K562 (cell line): ENCODE measurements at regions not wholly inside any gene's neighbourhood (a gene's known extent, or its start where the extent isn't known, plus 50 kb on each side); places are given as distances from the start of the nearest gene placed in this dataset.
"Not testable (repeated sequence)": the region's sequence is repeated elsewhere in the genome, so short reads cannot be mapped to it uniquely, and the experiment has no call there.

ENCODE experiments used
- CC2D1A ChIP-seq: fragments of 450-650 bp; IDR thresholded peaks from 2 replicates; pipeline ENCODE4 v1.6.1; 2017; ENCODE audit warnings: mild to moderate bottlenecking
- FOXM1 ChIP-seq, 2 experiments: fragments of 450-650 bp in 1 of 2; sonication (generic) in 1 of 2; formaldehyde crosslinking in 1 of 2; IDR thresholded peaks; 2 replicates each; pipeline versions ENCODE4 v1.6.1 to v1.9.0; 2017 to 2022; ENCODE audit warnings: low read depth in 2 of 2, mild to moderate bottlenecking in 2 of 2, missing genetic modification reagents in 1 of 2, moderate library complexity in 1 of 2
- HIVEP1 ChIP-seq: fragments of 250-450 bp; sonication (Bioruptor Pico); IDR thresholded peaks from 2 replicates; pipeline ENCODE4 v1.4.0; 2020; ENCODE audit warnings: mild to moderate bottlenecking
- PYGO2 ChIP-seq: fragments of 450-650 bp; IDR thresholded peaks from 2 replicates; pipeline ENCODE4 v1.6.1; 2016; ENCODE audit warnings: mild to moderate bottlenecking, missing genetic modification characterization, moderate library complexity, missing compliant biosample characterization

DNA sequence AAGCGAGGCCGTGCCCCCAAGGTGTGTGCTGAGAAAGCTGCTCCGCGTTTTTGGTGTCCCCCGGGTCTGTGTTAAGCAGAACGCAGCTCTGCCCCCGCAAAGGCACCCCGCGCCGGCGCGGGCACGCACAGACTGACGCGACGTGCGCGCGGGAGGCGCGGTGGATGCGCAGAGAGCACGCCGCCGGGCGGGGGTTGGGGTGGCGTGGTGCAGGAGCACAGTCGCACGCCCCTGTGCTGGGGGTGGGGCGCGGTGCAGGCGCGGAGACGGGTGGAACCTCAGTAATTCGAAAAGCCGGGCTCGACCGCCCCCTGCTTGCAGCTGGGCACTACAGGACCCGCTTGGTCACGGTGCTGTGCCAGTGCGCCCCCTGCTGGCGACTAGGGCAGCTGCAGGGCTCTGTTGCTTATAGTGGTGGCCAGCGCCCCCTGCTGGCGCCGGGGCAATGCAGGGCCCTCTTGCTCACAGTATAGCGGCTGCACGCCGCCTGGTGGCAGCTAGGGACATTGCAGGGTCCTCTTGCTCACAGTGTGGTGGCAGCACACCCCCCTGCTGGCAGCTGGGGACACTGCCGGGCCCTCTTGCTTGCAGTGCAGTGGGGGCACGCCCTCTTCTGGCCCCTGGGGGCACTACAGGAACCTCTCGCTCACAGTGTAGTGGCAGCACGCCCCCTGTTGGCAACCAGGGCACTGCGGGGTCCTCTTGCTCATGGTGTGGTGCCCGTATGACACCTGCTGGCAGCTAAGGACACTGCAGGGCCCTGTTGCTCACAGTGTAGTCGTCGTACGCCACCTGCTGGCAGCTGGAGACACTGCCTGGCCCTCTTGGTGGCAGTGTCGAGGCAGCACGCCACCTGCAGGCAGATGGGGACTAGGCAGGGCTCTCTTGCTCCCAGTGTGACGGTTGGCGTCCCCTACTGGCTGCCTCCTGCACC lies 144.0 kb upstream of the DUSP22 start:
- not testable (repeated sequence) for TF ChIP-seq PYGO2; HIVEP1 (CRISPR knock-in tag); FOXM1 (IDR thresholded peaks at IDR 0.05; ENCODE audit: low read depth); FOXM1 (CRISPR knock-in tag; IDR thresholded peaks at IDR 0.05; ENCODE audit: low read depth)
- TF ChIP-seq CC2D1A, result peak; percentile 87
